ENCODE measurements at regions not wholly inside any gene's neighbourhood (a gene's known extent, or its start where the extent isn't known, plus 50 kb on each side); places are given as distances from the start of the nearest gene placed in this dataset.
A peak's percentile ranks its signal among the peaks of the same experiment; 100 is the strongest.

GRCh38 chr22:27518531-27519340 lies 282.8 kb downstream of the MN1 start:
- no peak overlapping the region for H3K23ac ChIP-seq (ENCODE audit: low read depth, low read length, poor library complexity)
- peak overlapping the region; percentile 88 for H2AFZ ChIP-seq (ENCODE audit: low read length)
- peak overlapping the region; percentile 15 for H2AK5ac ChIP-seq (ENCODE audit: low read depth, low read length)
- H4K8ac ChIP-seq (ENCODE audit: low read depth, low read length), result peak overlapping the region; percentile 97
- peak overlapping the region; percentile 97 for H3K14ac ChIP-seq (ENCODE audit: low read length)
- peak overlapping the region; percentile 55 for H2BK5ac ChIP-seq (ENCODE audit: low read length)
- WGBS, 2 donors (ENCODE audit: extremely low coverage in 2 of 2, insufficient read length in 2 of 2, insufficient replicate concordance in 1 of 2), result no CpG with 5 or more reads among the region's 16 CpGs
- peak overlapping the region; percentile 21 for H3K27ac ChIP-seq (replicated peaks; ENCODE audit: low read length)
- DNase-seq (ENCODE audit: low spot score), result no peak
- peak overlapping the region; percentile 99 for H4K91ac ChIP-seq (ENCODE audit: low read depth, low read length, poor library complexity)
- H3K27me3 ChIP-seq (ENCODE audit: control insufficient read depth in 3 of 3, insufficient read depth in 3 of 3, low read depth in 1 of 3, low read length in 3 of 3), result no peaks in the 10 kb centered on the region
- peaks cover 11 to 13% of the 10 kb centered on the region in 2 donors for H3K4me1 ChIP-seq (ENCODE audit: control insufficient read depth in 2 of 2, insufficient read depth in 1 of 2, low read depth in 1 of 2, low read length in 2 of 2)
- H3K4me3 ChIP-seq (ENCODE audit: low read length in 2 of 2), result no peak overlapping the region
- H2BK15ac ChIP-seq (ENCODE audit: low read length), result peak overlapping the region; percentile 77
- H3K4me2 ChIP-seq (ENCODE audit: insufficient read depth, low read length, poor library complexity, severe bottlenecking), result no peak overlapping the region
- H3K79me1 ChIP-seq (ENCODE audit: low read depth, low read length), result no peaks in the 10 kb centered on the region
- peak overlapping the region; percentile 34 for H3K9ac ChIP-seq (ENCODE audit: low read depth, low read length, poor library complexity)
- no peaks in the 10 kb centered on the region for H3K9me3 ChIP-seq (replicated peaks in 1 of 2; ENCODE audit: control insufficient read depth in 2 of 2, insufficient read depth in 1 of 2, low read depth in 1 of 2, low read length in 2 of 2)
- H3K4ac ChIP-seq (ENCODE audit: low read length), result peak overlapping the region; percentile 56
- H2BK12ac ChIP-seq (ENCODE audit: low read length), result peak overlapping the region; percentile 75
- H2BK120ac ChIP-seq (ENCODE audit: low read depth, low read length), result peak overlapping the region; percentile 45
- no peaks in the 10 kb centered on the region for H3K36me3 ChIP-seq (replicated peaks in 1 of 2; ENCODE audit: control insufficient read depth in 2 of 2, insufficient read depth in 2 of 2, low read length in 2 of 2)
- peak overlapping the region; percentile 94 for H3K18ac ChIP-seq (ENCODE audit: low read length)

DNA sequence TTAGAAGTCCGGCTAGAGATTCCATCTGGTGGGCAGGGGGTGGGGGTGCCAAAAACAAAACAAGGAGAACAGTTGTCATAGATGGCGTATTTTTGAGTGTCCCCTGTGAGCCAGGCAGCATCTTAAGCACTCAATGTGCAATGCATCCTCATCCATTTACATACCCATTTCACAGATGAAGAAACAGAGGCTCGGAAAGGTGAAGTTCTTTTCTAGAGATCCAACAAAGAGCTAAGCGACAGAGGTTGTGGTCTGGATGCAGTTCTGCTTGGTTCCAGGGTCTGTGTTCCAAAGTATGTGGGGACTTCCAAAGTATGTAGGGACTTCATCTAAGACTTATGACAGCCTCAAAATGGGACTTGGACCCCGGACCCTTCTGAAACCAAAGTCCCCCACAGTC lies 277.8 kb downstream of the MN1 start:
- Histone ChIP-seq H3K9me3 (replicated peaks in 1 of 2; ENCODE audit: control insufficient read depth in 2 of 2, insufficient read depth in 1 of 2, low read depth in 1 of 2, low read length in 2 of 2) (no peaks in the 10 kb centered on the region), H3K27ac (replicated peaks; ENCODE audit: low read length) (no peak overlapping the region), H2BK15ac (ENCODE audit: low read length) (no peak overlapping the region), H3K9ac (ENCODE audit: low read depth, low read length, poor library complexity) (no peak overlapping the region), H3K79me1 (ENCODE audit: low read depth, low read length) (no peaks in the 10 kb centered on the region), H2BK12ac (ENCODE audit: low read length) (no peak overlapping the region), H2AFZ (ENCODE audit: low read length) (no peak overlapping the region), H3K27me3 (ENCODE audit: control insufficient read depth in 3 of 3, insufficient read depth in 3 of 3, low read depth in 1 of 3, low read length in 3 of 3) (no peaks in the 10 kb centered on the region), H3K36me3 (replicated peaks in 1 of 2; ENCODE audit: control insufficient read depth in 2 of 2, insufficient read depth in 2 of 2, low read length in 2 of 2) (no peaks in the 10 kb centered on the region), H3K4me1 (ENCODE audit: control insufficient read depth in 2 of 2, insufficient read depth in 1 of 2, low read depth in 1 of 2, low read length in 2 of 2) (peaks cover 6 to 9% of the 10 kb centered on the region in 2 donors), H3K4ac (ENCODE audit: low read length) (no peak overlapping the region), H2AK5ac (ENCODE audit: low read depth, low read length) (no peak overlapping the region), H3K4me2 (ENCODE audit: insufficient read depth, low read length, poor library complexity, severe bottlenecking) (no peak overlapping the region), H2BK5ac (ENCODE audit: low read length) (peak overlapping the region; percentile 1), H4K91ac (ENCODE audit: low read depth, low read length, poor library complexity) (no peak overlapping the region), H3K14ac (ENCODE audit: low read length) (no peak overlapping the region), H3K23ac (ENCODE audit: low read depth, low read length, poor library complexity) (no peak overlapping the region), H3K18ac (ENCODE audit: low read length) (no peak overlapping the region), H4K8ac (ENCODE audit: low read depth, low read length) (no peak overlapping the region), H2BK120ac (ENCODE audit: low read depth, low read length) (no peak overlapping the region), H3K4me3 (ENCODE audit: low read length in 2 of 2) (no peak overlapping the region)
- no CpG with 5 or more reads among the region's 5 CpGs for WGBS, 2 donors (ENCODE audit: extremely low coverage in 2 of 2, insufficient read length in 2 of 2, insufficient replicate concordance in 1 of 2)
- DNase-seq (ENCODE audit: low spot score), result no peak

DNA sequence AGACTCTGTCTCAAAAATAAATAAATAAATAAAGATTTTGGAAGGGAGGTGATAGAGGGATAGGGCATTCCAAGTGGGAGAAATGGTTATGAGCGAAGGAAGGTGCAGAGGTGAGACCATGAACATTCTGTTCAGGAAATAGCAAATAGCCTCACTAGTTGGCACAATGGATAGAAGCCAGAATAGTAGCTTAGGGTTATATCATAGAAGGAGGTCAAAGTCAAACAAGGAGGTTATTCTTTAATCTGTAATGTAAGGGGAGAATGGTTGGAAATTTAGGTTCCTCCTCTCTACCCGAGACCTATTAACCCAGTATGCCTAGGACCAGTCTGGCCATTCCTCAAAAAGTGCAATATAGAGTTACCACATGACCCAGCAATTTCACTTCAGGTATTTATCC lies 275.8 kb downstream of the MN1 start:
- Histone ChIP-seq H3K9me3 (replicated peaks in 1 of 2; ENCODE audit: control insufficient read depth in 2 of 2, insufficient read depth in 1 of 2, low read depth in 1 of 2, low read length in 2 of 2) (peaks cover 0 to 10% of the 10 kb centered on the region in 2 donors), H3K14ac (ENCODE audit: low read length) (no peak overlapping the region), H2BK15ac (ENCODE audit: low read length) (no peak overlapping the region), H2BK5ac (ENCODE audit: low read length) (no peak overlapping the region), H3K18ac (ENCODE audit: low read length) (no peak overlapping the region), H3K4ac (ENCODE audit: low read length) (no peak overlapping the region), H2AK5ac (ENCODE audit: low read depth, low read length) (no peak overlapping the region), H3K27ac (replicated peaks; ENCODE audit: low read length) (no peak overlapping the region), H3K4me2 (ENCODE audit: insufficient read depth, low read length, poor library complexity, severe bottlenecking) (no peak overlapping the region), H3K23ac (ENCODE audit: low read depth, low read length, poor library complexity) (no peak overlapping the region), H4K8ac (ENCODE audit: low read depth, low read length) (no peak overlapping the region), H3K9ac (ENCODE audit: low read depth, low read length, poor library complexity) (no peak overlapping the region), H3K4me3 (ENCODE audit: low read length in 2 of 2) (no peak overlapping the region), H2BK120ac (ENCODE audit: low read depth, low read length) (no peak overlapping the region), H2BK12ac (ENCODE audit: low read length) (no peak overlapping the region), H4K91ac (ENCODE audit: low read depth, low read length, poor library complexity) (no peak overlapping the region), H3K36me3 (replicated peaks in 1 of 2; ENCODE audit: control insufficient read depth in 2 of 2, insufficient read depth in 2 of 2, low read length in 2 of 2) (no peaks in the 10 kb centered on the region), H2AFZ (ENCODE audit: low read length) (no peak overlapping the region), H3K27me3 (ENCODE audit: control insufficient read depth in 3 of 3, insufficient read depth in 3 of 3, low read depth in 1 of 3, low read length in 3 of 3) (no peaks in the 10 kb centered on the region), H3K4me1 (ENCODE audit: control insufficient read depth in 2 of 2, insufficient read depth in 1 of 2, low read depth in 1 of 2, low read length in 2 of 2) (peaks cover 0 to 4% of the 10 kb centered on the region in 2 donors), H3K79me1 (ENCODE audit: low read depth, low read length) (no peaks in the 10 kb centered on the region)
- WGBS, 2 donors (ENCODE audit: extremely low coverage in 2 of 2, insufficient read length in 2 of 2, insufficient replicate concordance in 1 of 2), result 100% methylated on average over 1 of the region's 2 CpGs; no CpG with 5 or more reads in 1 of the 2 donors
- DNase-seq (ENCODE audit: low spot score), result no peak

DNA sequence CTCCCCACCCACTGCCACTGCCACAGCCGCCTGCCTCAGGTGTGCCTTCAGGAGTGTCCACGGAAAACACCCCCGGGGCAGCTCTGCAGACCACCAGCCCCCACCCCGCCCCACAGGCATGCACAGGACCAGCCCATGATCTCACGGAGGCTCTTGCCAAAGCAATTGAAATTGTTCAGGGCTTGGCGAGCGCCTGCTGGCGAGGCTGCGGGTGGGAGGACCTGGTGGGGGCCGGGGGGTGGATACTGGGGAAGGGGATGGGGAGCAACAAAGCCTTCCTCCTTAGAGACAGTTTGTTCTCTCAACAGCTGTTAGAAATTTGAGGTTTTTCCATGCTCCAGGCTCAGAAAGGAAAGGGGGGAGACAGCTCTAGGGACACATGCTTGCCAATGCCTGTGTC lies 274.7 kb downstream of the MN1 start:
- Histone ChIP-seq H3K4ac (ENCODE audit: low read length) (no peak overlapping the region), H2BK15ac (ENCODE audit: low read length) (no peak overlapping the region), H4K91ac (ENCODE audit: low read depth, low read length, poor library complexity) (no peak overlapping the region), H3K14ac (ENCODE audit: low read length) (no peak overlapping the region), H2AK5ac (ENCODE audit: low read depth, low read length) (peak overlapping the region; percentile 41), H4K8ac (ENCODE audit: low read depth, low read length) (no peak overlapping the region), H3K27ac (replicated peaks; ENCODE audit: low read length) (no peak overlapping the region), H3K4me3 (ENCODE audit: low read length in 2 of 2) (no peak overlapping the region), H2AFZ (ENCODE audit: low read length) (no peak overlapping the region), H2BK120ac (ENCODE audit: low read depth, low read length) (no peak overlapping the region), H3K9me3 (replicated peaks in 1 of 2; ENCODE audit: control insufficient read depth in 2 of 2, insufficient read depth in 1 of 2, low read depth in 1 of 2, low read length in 2 of 2) (peaks cover 0 to 10% of the 10 kb centered on the region in 2 donors), H2BK5ac (ENCODE audit: low read length) (no peak overlapping the region), H3K27me3 (ENCODE audit: control insufficient read depth in 3 of 3, insufficient read depth in 3 of 3, low read depth in 1 of 3, low read length in 3 of 3) (no peaks in the 10 kb centered on the region), H2BK12ac (ENCODE audit: low read length) (no peak overlapping the region), H3K9ac (ENCODE audit: low read depth, low read length, poor library complexity) (no peak overlapping the region), H3K23ac (ENCODE audit: low read depth, low read length, poor library complexity) (peak overlapping the region; percentile 58), H3K79me1 (ENCODE audit: low read depth, low read length) (no peaks in the 10 kb centered on the region), H3K4me2 (ENCODE audit: insufficient read depth, low read length, poor library complexity, severe bottlenecking) (no peak overlapping the region), H3K18ac (ENCODE audit: low read length) (peak overlapping the region; percentile 78), H3K36me3 (replicated peaks in 1 of 2; ENCODE audit: control insufficient read depth in 2 of 2, insufficient read depth in 2 of 2, low read length in 2 of 2) (no peaks in the 10 kb centered on the region), H3K4me1 (ENCODE audit: control insufficient read depth in 2 of 2, insufficient read depth in 1 of 2, low read depth in 1 of 2, low read length in 2 of 2) (peaks cover 0 to 4% of the 10 kb centered on the region in 2 donors)
- no peak for DNase-seq (ENCODE audit: low spot score)
- no CpG with 5 or more reads among the region's 10 CpGs for WGBS, 2 donors (ENCODE audit: extremely low coverage in 2 of 2, insufficient read length in 2 of 2, insufficient replicate concordance in 1 of 2)

All from neuronal stem cell (in vitro differentiated cells).